GM12865 (cell line): ENCODE measurements at regions not wholly inside any gene's neighbourhood (a gene's known extent, or its start where the extent isn't known, plus 50 kb on each side); places are given as distances from the start of the nearest gene placed in this dataset.

Experiments
- DNase-seq: peaks from one replicate; pipeline ENCODE4 v3.0.0; 2010; ENCODE audit warnings: low read depth
- H3K4me3 ChIP-seq: 2 replicates; pipeline ENCODE4 v1.5.1; 2011; ENCODE audit warnings: mild to moderate bottlenecking, low read depth, low read length, control low read depth
- TF ChIP-seq, protein P1 (sequence below): IDR thresholded peaks from 2 replicates; pipeline ENCODE4 v1.5.1; 2011; ENCODE audit warnings: low read length, control low read depth, low read depth, inconsistent platforms; ENCODE audit not compliant: insufficient read depth; ENCODE audit errors: missing control alignments

DNA sequence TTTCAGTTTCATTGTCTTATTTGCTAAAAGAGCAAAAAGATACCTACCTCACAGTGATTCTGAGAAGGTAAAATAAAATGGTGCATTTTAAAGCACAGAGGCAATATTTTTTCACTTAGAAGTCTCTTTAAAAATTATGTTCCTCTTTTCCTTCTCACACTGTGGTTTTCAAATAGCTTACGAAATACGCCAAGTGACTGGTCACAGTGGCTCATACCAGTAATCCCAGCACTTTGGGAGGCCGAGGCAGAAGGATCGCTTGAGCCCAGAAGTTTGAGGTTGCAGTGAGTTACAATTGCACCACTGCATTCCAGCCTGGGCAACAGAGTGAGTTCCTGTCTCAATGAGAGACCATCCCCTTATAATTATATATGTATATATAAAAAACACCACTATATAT is 372.6 kb downstream of the FBXO8 start:
- TF ChIP-seq, protein P1, sequence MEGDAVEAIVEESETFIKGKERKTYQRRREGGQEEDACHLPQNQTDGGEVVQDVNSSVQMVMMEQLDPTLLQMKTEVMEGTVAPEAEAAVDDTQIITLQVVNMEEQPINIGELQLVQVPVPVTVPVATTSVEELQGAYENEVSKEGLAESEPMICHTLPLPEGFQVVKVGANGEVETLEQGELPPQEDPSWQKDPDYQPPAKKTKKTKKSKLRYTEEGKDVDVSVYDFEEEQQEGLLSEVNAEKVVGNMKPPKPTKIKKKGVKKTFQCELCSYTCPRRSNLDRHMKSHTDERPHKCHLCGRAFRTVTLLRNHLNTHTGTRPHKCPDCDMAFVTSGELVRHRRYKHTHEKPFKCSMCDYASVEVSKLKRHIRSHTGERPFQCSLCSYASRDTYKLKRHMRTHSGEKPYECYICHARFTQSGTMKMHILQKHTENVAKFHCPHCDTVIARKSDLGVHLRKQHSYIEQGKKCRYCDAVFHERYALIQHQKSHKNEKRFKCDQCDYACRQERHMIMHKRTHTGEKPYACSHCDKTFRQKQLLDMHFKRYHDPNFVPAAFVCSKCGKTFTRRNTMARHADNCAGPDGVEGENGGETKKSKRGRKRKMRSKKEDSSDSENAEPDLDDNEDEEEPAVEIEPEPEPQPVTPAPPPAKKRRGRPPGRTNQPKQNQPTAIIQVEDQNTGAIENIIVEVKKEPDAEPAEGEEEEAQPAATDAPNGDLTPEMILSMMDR, result no peak
- H3K4me3 ChIP-seq, result no peak overlapping the region
- no peak for DNase-seq

DNA sequence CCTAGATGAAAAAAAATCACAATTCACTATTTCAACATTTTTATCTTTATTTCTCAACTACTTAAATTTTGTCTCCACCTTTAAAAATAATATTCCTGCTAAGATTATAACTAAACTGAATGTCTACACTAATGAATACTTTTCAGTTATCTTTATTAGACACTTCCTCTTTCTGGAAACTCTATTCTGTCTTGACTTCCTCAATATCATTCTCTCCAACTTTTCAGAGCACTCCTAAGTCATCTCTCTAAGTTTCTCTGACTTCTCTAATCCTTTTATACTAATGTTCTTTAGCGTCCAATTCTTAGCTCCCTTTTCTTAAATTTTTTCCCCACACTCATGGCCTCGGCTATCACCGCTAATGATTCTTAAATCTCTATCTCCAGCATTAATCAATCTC is 374.2 kb downstream of the FBXO8 start:
- TF ChIP-seq, protein P1, result no peak
- no peak for DNase-seq
- no peak overlapping the region for H3K4me3 ChIP-seq

DNA sequence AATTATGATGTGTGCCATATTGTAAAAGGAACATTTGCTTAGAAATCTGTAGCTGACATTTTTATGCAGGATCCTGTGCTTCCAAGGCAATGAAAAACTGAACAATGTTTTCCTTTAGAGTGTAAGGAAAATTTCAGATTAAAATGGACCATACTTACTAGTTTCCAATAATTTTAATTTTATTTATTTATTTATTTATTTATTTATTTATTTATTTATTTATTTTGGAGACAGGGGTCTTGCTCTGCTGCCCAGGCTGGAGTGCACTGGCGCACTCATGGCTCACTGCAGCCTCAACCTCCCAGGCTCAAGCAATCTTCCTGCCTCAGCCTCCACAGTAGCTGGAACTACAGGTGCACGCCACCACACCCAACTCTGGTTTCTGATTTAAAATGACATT is 369.8 kb upstream of the HAND2 start:
- DNase-seq, result no peak
- TF ChIP-seq, protein P1, result no peak
- no peak overlapping the region for H3K4me3 ChIP-seq

DNA sequence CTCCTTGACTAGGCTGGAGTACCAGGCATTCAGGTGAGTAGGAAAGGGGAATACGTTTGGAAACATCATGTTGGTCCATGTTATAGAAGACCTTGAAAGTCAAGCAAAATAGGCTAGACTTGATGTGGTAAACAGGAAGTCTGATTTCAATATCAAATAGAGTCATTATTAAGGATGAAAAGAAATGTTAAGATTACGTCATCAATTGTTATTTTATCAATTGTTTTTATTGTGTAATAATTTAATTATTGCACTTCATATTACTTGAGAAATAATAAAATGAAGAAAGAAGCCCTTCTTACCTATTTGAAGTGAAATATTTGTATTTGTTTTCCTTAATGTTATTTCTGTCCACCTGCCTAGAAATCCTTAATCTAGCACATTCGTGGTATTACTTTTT is 361.0 kb upstream of the HAND2 start:
- no peak overlapping the region for H3K4me3 ChIP-seq
- DNase-seq, result no peak
- TF ChIP-seq, protein P1, result no peak

DNA sequence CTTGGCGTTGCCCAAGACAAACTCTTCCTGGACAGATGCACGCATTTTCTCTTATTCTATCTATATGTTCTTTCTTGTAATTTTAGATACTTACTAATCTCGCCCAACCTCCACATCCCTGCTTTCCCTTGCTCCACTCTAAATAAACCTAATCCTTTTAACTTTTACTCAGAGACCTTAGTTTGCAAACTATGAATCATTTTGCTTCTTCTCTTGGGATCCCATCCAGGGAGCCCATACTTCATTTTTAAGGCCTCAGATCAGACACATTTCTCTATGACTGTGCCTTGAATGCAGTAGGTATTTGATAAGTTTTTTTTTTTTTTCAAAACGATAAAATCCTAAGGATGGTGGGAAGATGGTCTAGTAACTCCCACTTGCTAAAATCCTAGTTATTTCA is 353.8 kb upstream of the HAND2 start:
- H3K4me3 ChIP-seq, result no peak overlapping the region
- no peak for DNase-seq
- TF ChIP-seq, protein P1, result no peak

DNA sequence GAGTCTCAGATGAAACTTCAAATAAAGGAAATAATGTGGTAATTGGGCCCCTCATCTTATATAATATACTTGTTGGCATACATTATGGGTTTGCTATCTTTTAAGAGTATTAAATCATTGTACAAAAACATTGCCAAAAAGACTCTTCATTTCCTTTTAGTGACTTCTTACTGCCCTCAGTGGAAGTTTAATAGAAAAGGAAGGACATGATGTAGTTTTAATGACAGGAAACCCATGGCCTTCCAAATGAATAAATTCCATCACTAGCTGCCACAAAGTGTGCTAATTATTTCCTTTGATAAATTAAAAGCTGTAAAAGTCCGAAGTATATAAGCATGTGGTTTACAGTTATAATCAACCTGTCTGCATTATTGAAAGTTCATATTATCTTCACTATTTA is 350.9 kb upstream of the HAND2 start:
- DNase-seq, result no peak

DNA sequence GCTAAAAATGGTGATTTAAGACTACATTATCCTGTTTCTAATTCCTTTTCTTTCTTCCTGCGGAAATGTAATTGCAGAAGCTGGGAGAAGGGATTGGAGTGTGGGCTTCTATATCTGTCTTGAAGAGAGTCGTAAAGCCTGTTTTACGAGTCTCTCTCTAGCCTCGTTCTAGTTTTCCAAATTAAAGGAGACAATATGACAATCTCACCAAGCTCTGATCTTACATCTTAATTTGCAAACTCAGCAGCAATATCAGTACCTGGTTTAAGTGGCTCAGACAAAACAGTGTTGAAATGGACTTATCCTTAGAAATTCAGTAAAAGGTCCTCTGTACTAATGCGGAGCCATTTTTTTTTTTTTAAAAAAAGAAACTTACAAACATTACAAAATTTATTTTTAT is 349.5 kb upstream of the HAND2 start:
- TF ChIP-seq, protein P1, result no peak
- no peak for DNase-seq
- no peak overlapping the region for H3K4me3 ChIP-seq

More for the DNA sequence above, 350.9 kb upstream of the HAND2 start:
- TF ChIP-seq, protein P1, result no peak
- H3K4me3 ChIP-seq, result no peak overlapping the region
